GM18951 (cell line): ENCODE measurements at regions not wholly inside any gene's neighbourhood (a gene's known extent, or its start where the extent isn't known, plus 50 kb on each side); places are given as distances from the start of the nearest gene placed in this dataset.
"Not testable (repeated sequence)": the region's sequence is repeated elsewhere in the genome, so short reads cannot be mapped to it uniquely, and the experiment has no call there.

Source experiments
- POLR2A ChIP-seq: IDR thresholded peaks from 4 replicates; pipeline ENCODE4 v1.6.1; 2011; ENCODE audit warnings: mild to moderate bottlenecking; ENCODE audit not compliant: insufficient read length, insufficient read depth; ENCODE audit errors: extremely low read depth
- in situ Hi-C: fragments of 300-500 bp; cut with MboI; formaldehyde crosslinking; loops from one replicate; pipeline ENCODE4 v1.12.0; 2022; ENCODE audit warnings: low sequenced_read_pairs, mixed read lengths, inconsistent platforms; ENCODE audit not compliant: unreplicated experiment

GRCh38 chr10:6721480-6721879 is 141.4 kb upstream of the PRKCQ start:
- in situ Hi-C loops: no loop called here
- TF ChIP-seq POLR2A: no peak

GRCh38 chr10:6719561-6719960 is 139.5 kb upstream of the PRKCQ start:
- no peak for TF ChIP-seq POLR2A
- in situ Hi-C loops: no loop called here

DNA sequence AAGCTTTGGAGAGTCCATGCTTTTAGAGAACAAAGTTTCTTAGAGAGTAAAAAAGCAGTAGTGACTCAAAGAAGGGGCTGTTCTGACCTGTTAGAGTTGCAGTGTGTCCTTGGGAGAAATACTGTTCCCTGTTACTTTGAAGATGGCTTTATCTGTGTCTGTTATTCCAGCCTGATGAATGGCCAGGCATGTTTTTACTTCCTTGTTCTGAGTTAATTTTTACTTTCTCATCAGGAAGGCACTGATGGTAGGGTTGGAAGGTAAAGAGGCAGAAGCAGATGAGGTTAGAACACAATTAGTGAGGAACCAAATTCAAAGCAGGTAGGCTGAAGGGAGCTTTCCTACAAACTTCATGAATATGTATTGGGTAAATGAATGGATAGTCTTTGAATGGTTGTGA is 138.5 kb upstream of the PRKCQ start:
- TF ChIP-seq POLR2A: no peak
- in situ Hi-C loops: no loop called here

DNA sequence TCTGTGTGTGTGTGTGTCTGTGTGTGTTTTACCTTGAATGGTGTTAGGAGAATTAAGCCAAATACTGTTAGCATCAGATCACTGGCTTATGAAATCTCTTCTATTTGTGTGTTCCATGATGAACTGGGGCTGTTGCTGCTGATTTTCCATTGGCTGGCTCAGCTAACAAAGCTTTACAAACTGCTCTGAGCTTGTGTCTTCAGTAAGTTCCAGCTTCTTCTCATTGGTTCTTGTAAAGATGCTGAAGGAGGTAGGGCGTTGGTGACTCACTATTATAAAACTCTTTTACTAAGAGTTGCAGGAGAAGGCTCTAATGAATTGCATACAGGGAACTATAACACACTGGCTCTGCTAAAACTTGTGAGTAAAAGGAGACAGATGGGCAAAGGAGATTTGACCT is 136.4 kb upstream of the PRKCQ start:
- no peak for TF ChIP-seq POLR2A
- in situ Hi-C loops: no loop called here

- in situ Hi-C loops: no loop called here
- no peak for TF ChIP-seq POLR2A
Observed at GRCh38 chr10:6713716-6714115, 133.6 kb upstream of the PRKCQ start.

GRCh38 chr10:6713120-6713519 is 133.0 kb upstream of the PRKCQ start:
- no peak for TF ChIP-seq POLR2A
- in situ Hi-C loops: no loop called here

- in situ Hi-C loops: no loop called here
- no peak for TF ChIP-seq POLR2A
Observed at GRCh38 chr10:6711881-6712280, 131.8 kb upstream of the PRKCQ start.

DNA sequence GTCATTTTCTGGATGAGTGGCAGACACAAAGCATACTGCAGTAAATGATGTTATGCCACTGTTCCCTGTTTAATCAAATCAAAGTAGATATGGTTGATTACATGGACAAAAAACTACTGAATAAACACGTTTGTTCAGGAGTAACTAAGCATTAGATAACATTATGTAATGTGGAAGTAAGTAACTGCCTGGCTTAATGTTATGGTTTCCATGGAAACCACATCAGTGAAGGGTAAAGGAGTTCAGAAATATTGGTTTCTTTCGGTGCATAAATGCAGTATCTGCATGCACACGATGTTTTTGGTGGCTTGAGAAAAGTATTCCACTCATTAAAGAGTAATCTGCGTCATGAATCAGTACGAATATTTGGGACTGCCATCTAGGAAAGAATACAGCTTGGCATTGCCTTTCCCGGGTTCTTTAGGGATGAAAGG is 131.3 kb upstream of the PRKCQ start:
- no peak for TF ChIP-seq POLR2A
- in situ Hi-C loops: no loop called here

DNA sequence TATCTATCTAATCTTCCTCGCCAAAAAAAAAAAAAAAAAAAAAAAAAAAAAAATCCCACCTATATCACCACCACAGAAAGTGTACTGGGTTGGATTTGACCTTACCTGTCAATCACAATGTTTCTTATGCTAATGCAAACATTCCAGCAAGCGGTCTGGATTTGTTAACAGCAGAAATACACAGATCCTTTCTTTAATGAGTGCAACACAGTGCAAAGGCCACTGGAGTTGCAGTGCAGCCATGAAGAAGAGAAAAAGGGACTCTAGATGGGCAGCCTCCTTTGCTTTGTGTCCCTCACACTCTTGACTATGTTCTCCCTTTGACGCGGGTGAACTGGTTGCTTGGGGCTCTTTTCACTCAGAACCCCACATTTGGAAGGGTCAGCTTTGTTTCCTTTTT is 127.3 kb upstream of the PRKCQ start:
- in situ Hi-C loops: no loop called here
- TF ChIP-seq POLR2A: no peak

DNA sequence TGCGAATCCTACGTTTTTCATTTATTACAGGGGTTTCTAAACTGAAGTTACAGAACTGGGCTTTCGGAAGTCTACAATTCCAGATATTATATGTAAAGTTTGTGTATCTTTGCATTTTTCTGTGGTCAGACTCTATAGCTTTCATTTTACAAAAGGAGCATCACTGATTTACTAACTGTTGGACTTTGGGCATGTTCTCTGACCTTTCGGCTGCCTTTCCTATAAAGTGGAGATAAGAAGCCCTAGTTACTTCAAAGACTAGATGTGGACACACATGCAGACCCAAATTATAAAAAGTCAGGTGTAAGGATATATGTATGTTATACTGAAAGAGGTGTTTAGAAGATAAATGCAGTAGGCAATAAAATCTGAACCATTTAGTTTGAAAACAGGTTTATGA is 126.6 kb upstream of the PRKCQ start:
- TF ChIP-seq POLR2A: no peak
- in situ Hi-C loops: no loop called here

DNA sequence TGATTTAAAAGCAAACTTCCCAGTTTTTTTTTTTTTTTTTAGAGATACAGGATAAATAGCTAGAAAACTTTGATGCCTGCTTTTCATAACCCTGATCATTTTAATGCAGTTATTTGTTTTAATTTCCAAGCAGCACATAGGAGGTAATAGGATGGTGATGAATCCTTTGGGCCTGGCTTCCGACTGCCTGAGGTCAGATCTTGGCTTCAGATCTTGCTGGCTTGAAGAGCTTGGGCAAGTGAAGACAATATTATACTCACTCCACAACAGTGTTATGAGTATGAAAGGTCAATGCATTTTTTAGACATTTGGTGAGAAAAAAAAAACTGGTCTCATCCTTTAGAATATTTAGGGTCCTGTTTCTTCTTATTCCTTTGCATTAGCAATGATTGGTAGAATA is 124.8 kb upstream of the PRKCQ start:
- TF ChIP-seq POLR2A: no peak
- in situ Hi-C loops: no loop called here

DNA sequence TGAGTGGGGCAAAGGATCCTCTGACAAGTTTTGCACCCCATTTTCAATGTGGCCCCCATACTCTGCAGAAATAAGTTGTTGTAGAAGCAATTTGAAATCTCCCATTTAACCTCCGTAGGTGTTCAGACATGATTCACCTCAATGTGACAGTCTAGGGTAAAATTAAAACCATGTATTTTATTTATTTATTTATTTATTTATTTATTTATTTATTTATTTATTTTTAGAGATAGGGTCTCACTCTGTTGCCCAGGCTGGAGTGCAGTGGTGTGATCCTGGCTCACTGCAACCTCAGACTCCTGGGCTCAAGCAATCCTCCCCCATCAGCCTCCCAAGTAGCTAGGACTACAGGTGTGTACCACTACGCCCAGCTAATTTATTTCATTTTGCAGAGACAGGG is 122.8 kb upstream of the PRKCQ start:
- in situ Hi-C loops: not testable (repeated sequence)

- in situ Hi-C loops: no loop called here
Observed at GRCh38 chr10:6702030-6702429, 122.0 kb upstream of the PRKCQ start.

DNA sequence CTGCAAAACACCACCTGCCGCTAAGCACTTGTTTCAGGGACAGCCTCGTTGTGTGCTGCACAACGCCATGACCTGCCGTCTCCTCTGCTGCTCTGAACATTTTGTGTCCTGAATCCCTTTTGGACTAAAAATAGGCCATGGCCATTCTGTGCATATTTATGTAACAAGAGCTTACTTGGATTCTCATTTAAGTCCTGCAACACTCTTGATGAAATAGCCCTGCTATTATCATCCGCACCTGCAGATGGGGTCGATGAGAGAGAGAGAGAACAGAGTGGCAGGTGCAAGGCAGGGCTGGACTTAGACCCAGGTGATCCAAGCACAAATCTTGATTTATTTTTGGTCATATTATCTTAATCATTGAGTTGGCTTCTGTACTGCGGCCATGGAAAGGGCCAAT is 121.2 kb upstream of the PRKCQ start:
- in situ Hi-C loops: no loop called here
- TF ChIP-seq POLR2A: no peak

More at GRCh38 chr10:6702030-6702429, 122.0 kb upstream of the PRKCQ start:
- no peak for TF ChIP-seq POLR2A

GRCh38 chr10:6700066-6700465 is 120.0 kb upstream of the PRKCQ start:
- in situ Hi-C loops: no loop called here
- no peak for TF ChIP-seq POLR2A
